Activated T-cell treated with anti-CD3 and anti-CD28 coated beads for 24 hours (primary cell): ENCODE measurements at regions not wholly inside any gene's neighbourhood (a gene's known extent, or its start where the extent isn't known, plus 50 kb on each side); places are given as distances from the start of the nearest gene placed in this dataset.

Experiments
- DNase-seq: peaks from one replicate; pipeline ENCODE4 v3.0.0-alpha.2; 2020; ENCODE audit warnings: low read depth

DNA sequence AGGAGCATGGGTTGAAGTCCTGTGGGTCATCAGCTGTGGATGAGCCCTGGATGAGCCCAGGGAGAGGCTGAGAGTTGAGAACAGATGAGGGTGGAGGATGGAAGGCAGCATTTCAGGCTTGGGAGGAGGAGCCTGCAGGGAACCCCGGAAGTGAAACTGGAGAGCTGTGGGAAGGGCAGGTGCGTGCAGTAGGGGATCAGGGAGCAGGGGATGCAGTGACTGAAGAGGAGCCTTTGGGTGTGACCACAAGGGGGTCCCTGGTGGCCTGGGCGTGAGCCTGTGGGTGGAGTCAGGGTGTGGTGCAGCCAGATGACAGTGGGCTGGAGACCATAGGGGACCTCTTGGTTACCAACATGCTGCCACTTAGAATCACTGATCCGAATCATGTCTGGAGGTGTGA is 115.5 kb downstream of the PAPOLA start:
- DNase-seq, result no peak

GRCh38 chr14:96622926-96623325 is 120.7 kb downstream of the PAPOLA start:
- DNase-seq, result no peak

- DNase-seq, result no peak
Observed at GRCh38 chr14:96623676-96624484, 121.7 kb downstream of the PAPOLA start.

- DNase-seq, result no peak
Observed at GRCh38 chr14:96624661-96625425, 122.7 kb downstream of the PAPOLA start.

- no peak for DNase-seq
Observed at GRCh38 chr14:96625426-96625985, 123.3 kb downstream of the PAPOLA start.

DNA sequence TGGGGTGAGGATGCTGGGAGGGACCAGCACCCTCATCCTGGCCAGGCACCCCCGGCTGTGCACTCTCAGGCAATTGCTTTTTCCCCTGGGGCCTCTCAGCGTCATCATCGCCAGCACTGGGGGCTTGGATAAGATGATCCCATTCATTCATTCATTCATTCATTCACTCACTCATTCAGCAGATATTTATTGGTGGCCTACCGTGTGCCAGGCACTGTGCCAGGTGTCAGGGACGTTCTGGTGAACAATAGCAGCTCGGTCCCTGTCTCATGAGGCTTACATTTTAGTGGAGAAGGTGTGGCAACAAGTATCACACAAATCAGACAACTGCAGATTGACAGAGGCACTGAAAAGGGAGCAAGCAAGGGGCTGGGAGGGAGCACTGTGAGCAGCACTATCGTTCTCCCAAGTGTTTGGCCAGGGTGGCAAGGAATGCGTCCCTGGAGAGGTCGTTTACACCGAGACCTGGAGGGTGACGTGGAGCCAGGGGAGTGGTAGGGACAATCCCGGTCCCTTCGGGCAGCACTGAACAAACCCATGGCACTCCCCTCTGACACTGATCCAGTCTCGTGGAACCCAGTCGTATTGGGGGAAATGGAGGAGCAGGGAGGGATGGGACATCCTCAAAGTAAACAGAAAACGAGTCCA is 124.1 kb downstream of the PAPOLA start:
- DNase-seq, result no peak

DNA sequence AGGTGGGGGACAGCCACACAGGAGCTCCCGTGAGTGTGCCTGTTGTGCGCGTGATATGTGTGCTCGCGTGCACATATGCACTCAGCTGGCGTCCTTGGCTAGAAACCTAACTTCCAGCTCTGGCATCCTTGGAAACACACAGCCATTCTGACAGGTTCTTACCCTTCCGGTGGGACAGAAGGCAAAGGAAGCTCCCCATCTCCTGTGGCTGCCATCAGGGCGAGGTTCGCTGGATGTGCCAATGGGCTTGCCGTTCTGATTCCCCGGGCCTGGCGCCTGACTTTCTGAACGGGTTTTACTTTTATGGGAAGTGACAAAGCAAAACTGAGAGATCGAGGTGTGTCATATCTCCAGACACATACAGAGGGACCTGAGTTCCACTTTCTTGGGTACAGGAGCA is 124.7 kb downstream of the PAPOLA start:
- no peak for DNase-seq

- no peak for DNase-seq
Observed at GRCh38 chr14:96627386-96627785, 125.2 kb downstream of the PAPOLA start.

DNA sequence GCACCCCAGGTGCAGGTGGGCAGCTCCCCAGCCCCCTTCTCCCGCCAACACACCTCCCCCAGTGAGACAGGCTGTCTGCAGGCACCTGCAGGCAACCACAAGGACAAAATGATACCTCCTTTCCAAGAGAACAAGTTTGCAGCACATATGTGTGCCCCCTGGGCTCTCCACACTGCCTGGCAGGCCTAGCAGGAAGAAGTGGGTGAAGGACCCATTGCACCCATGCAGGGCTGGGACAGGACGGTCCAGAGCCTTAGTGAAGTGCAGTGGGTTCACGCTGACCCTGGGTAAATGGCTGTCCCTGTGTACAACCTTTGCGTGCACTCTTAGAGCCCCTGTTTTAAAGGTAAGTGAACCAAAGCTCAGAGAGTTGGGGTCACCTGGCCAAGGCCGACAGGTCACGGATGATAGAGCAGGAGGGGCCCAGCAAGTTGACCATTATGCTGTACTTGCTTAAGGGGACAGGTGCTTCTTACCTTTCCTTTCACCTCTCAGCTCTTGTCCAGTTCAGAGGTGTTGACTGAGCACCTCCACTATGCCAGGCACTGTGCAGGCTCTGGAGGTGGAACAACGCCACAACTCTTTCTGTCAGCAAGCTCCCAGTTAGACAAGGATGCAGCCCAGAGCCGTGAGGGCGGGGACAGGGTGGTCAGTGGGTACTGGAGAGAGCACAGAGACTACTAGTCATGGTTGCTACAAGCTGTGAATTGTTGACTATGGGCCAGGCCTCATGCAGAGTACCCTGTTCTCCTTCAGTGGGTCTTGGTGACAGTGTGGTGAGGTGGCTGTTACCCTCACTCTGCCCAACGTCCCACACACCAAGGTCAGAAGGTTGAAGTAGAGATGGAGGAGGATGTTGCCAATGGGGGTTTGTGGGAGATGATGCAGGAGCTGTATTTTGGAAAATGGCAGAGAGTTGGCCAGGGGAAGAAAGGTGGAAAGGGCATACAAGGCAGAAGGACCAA is 125.9 kb downstream of the PAPOLA start:
- DNase-seq, result no peak

- DNase-seq, result no peak
Observed at GRCh38 chr14:96629082-96629481, 126.9 kb downstream of the PAPOLA start.

GRCh38 chr14:96629558-96630222 is 127.5 kb downstream of the PAPOLA start:
- no peak for DNase-seq

- DNase-seq, result no peak
Observed at GRCh38 chr14:96630281-96630680, 128.1 kb downstream of the PAPOLA start.

- DNase-seq, result no peak
Observed at GRCh38 chr14:96631030-96631429, 128.8 kb downstream of the PAPOLA start.

DNA sequence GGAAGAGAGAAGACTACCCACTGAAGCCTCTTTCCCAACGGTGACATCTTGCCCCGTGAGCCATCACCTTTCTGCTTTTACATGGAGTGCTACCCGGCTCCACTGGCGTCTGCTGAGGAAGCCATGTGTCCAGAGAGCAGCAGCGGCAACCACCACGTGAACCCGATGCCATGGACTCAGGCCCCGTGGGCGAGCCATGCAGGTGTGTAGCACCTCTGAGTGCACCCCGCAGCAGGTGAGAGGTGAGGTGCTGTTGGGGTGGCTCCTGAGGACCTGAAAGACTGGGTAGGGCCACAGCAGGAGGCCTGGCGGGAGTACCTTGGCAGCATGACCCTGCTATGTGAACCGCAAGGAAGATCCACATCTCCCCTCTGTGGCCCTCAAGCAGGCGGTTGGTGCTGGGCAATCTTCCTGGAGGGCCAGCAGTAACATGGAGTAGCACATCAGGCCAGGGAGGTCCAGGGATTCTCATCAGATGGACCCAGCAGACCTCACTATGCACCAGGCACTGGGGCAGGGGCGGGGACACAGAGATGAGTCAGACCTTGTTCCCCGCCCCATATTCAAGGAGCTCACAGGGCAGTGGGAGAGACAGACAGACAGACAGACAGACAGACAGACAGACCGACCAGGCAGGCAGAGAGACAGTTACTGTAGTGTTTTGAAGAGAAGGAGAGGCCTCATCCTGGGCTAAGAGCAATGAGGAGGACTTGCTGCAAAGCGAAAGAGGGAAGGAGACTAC is 129.6 kb downstream of the PAPOLA start:
- no peak for DNase-seq

- DNase-seq, result no peak
Observed at GRCh38 chr14:96632363-96632758, 130.2 kb downstream of the PAPOLA start.

DNA sequence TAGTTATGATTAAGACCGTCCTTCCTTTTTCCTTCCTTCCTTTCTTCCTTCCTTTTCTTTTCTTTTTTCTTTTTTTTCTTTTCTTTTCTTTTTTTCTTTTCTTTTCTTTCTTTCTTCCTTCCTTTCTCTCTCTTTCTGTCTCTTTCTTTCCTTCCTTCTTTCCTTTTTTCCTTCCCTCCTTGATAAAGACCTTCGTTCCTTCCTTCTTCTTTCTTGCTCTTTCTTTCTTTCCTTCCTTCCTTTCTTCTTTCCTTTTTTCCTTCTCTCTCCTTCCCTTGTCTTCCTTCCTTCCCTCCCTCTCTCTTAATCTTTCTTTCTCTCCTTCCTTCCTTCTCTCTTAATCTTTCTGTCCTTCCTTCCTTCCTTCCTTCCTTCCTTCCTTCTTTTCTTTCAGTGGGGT is 130.9 kb downstream of the PAPOLA start:
- no peak for DNase-seq

DNA sequence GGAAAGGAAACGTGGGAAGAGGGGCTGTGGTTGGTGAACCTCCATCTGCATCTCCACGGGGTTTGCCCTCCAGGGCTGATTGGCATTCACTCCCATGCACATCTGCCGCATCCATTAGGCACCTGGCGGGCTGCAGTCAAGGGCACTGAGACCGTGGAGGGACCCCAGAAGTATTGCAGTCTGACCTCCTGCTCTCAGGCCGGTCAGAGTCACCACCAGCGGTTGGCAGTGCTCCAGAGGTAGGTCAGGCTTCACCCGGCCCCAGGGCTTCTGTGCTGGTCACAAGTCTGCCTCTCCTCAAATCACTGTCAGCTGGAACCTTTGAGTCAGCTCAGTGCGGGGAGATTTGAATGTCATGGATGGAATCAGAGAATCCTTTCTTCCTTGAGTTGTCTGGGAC is 132.3 kb downstream of the PAPOLA start:
- DNase-seq, result no peak

DNA sequence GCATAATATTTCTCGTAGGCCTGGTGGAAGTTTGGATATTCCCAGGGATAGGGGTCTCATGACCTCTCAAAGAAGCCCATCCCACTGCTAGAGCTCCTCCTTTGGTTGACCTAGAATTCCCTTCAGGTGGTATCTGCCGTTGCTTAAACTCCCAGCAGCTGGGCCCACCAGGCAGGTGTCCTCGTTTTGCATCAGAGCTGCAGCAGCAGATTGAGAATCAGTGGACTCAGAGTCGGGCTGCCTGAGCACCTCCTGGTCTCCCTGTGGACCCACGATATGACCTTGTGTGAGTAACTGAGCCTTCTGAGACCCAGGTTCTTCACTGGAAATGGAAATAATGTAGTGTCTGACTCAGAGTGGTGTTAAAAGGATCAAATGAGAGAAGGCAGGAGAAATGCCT is 132.7 kb downstream of the PAPOLA start:
- DNase-seq, result no peak

DNA sequence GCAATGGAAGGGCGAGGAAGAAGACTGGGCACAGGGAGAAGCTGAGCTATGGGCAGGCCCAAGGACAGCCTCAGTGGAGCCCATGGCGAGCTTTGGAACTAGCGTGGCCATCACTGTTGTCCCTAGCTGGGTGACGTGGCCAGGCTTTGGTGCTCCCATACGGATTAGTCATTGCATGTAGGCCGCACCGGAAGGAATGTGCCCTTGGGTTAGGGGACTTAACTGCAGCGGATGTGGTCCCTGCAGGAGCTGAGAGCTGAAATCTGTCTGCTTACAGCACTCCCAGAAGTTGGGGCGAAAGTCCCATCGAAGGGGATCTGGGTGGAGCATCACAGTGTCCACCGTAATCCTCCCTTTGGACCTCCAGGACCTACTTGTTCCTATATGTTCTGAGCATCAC is 133.7 kb downstream of the PAPOLA start:
- no peak for DNase-seq

- no peak for DNase-seq
Observed at GRCh38 chr14:96637521-96637920, 135.3 kb downstream of the PAPOLA start.
